OCI-LY7 (cell line): ENCODE measurements at regions not wholly inside any gene's neighbourhood (a gene's known extent, or its start where the extent isn't known, plus 50 kb on each side); places are given as distances from the start of the nearest gene placed in this dataset.

Experiments
- BruUV-seq: library from RNA; stranded (reverse); fragments of 400-500 nt; replicated peaks from 2 replicates; lab custom pipeline; 2021; lab: Mats Ljungman, UMichigan
- CTCF ChIA-PET: fragments of 300-600 bp; sonication (Branson Sonifier 250); formaldehyde crosslinking; loops from one replicate; lab custom pipeline; 2022; ENCODE audit warnings: antibody characterized with exemption; ENCODE audit not compliant: unreplicated experiment; lab: Charles Lee
- POLR2A ChIA-PET: fragments of 300-600 bp; sonication (Branson Sonifier 250); formaldehyde crosslinking; loops from one replicate; lab custom pipeline; 2022; ENCODE audit warnings: antibody characterized with exemption; lab: Charles Lee
- DNase-seq: peaks from one replicate; pipeline ENCODE4 v3.0.0-alpha.2; 2015; ENCODE audit warnings: low spot score
- H2AFZ ChIP-seq: fragments of 200-600 bp; sonication (generic), shearing (Covaris generic); 2 replicates; pipeline ENCODE4 v1.6.1; 2014; ENCODE audit warnings: mild to moderate bottlenecking, antibody characterized with exemption, low read length, moderate library complexity
- H3K27ac ChIP-seq: fragments of 200-600 bp; sonication (generic); 2 replicates; pipeline ENCODE4 v1.5.1; 2014; ENCODE audit warnings: mixed run types, low read depth, mild to moderate bottlenecking, moderate library complexity, low read length, inconsistent platforms; ENCODE audit not compliant: poor library complexity, severe bottlenecking
- H3K36me3 ChIP-seq: fragments of 200-600 bp; sonication (generic); 2 replicates; pipeline ENCODE4 v1.6.1; 2014; ENCODE audit warnings: mild to moderate bottlenecking, antibody characterized with exemption, low read length, moderate library complexity, mixed read lengths; ENCODE audit not compliant: insufficient read depth
- H3K4me1 ChIP-seq: fragments of 200-600 bp; sonication (generic); 2 replicates; pipeline ENCODE4 v1.5.1; 2014; ENCODE audit warnings: mild to moderate bottlenecking, low read length; ENCODE audit not compliant: insufficient read depth, poor library complexity, severe bottlenecking
- H3K4me2 ChIP-seq: fragments of 200-600 bp; sonication (generic); 2 replicates; pipeline ENCODE4 v1.6.1; 2014; ENCODE audit warnings: mild to moderate bottlenecking, low read length
- H3K4me3 ChIP-seq: fragments of 200-600 bp; sonication (generic); 2 replicates; pipeline ENCODE4 v1.5.1; 2014; ENCODE audit warnings: mild to moderate bottlenecking, low read depth, low read length; ENCODE audit not compliant: poor library complexity, severe bottlenecking
- H3K79me2 ChIP-seq: fragments of 200-600 bp; sonication (generic); 2 replicates; pipeline ENCODE4 v1.6.1; 2016; ENCODE audit warnings: low read depth, mild to moderate bottlenecking, low read length, moderate library complexity, mixed read lengths; ENCODE audit not compliant: insufficient read depth
- H3K9me2 ChIP-seq: fragments of 200-600 bp; sonication (generic); 2 replicates; pipeline ENCODE4 v1.6.1; 2016; ENCODE audit warnings: mild to moderate bottlenecking, low read length, mixed read lengths; ENCODE audit not compliant: insufficient read depth
- H3K9me3 ChIP-seq: fragments of 200-600 bp; sonication (generic); 2 replicates; pipeline ENCODE4 v1.6.1; 2014; ENCODE audit warnings: mild to moderate bottlenecking, mixed run types, low read length, mixed read lengths
- H4K20me1 ChIP-seq: fragments of 200-600 bp; sonication (generic); 2 replicates; pipeline ENCODE4 v1.6.1; 2014; ENCODE audit warnings: mild to moderate bottlenecking, antibody characterized with exemption, low read length, moderate library complexity, mixed read lengths; ENCODE audit not compliant: insufficient read depth
- EZH2phosphoT487 ChIP-seq: fragments of 200-600 bp; sonication (generic); IDR thresholded peaks from 2 replicates; pipeline ENCODE4 v1.6.1; 2018; ENCODE audit warnings: low read depth, borderline replicate concordance, mild to moderate bottlenecking, mixed run types, antibody characterized with exemption, low read length, moderate library complexity, mixed read lengths
- intact Hi-C: fragments of 100-400 bp; cut with micrococcal nuclease; formaldehyde crosslinking; loops from one replicate; pipeline ENCODE4 v1.10.0; 2022; ENCODE audit not compliant: unreplicated experiment
- TF ChIP-seq, protein P1 (sequence below): fragments of 200-600 bp; sonication (generic); conservative IDR thresholded peaks from 2 replicates; pipeline ENCODE4 v1.5.1; 2014; ENCODE audit warnings: mild to moderate bottlenecking, antibody characterized with exemption, low read length, moderate library complexity, mixed read lengths

DNA sequence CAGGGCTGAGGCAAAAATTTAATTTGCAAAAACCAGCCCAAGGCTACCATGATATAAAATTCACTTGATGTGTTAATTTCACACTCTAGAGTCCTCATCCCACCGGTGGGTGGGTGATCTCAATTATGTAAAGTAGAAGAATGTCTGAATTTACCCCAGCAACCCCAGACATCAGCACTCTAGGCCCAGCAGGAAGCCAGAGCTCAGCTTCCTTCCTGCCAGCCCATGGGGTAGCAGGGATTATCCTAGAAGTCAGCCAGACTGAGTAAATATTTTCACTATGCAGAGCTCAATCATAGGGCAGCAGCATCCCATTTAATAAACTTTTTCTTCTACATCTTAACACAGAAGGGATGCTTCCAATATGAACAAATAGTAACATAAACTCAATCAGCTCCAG lies 71.0 kb downstream of the SIPA1L2 start:
- ChIA-PET CTCF (no interaction called here), POLR2A (interaction anchor here (1.1 to 10.6 kb wide), 3 partner anchors 9 to 38 kb away, joined by 4 to 115 read pairs (median 6); no protein-coding TSS in a partner anchor)
- no peaks in the 10 kb centered on the region for H3K9me2 ChIP-seq
- peak overlapping the region; percentile 40; the same call in 1 of the 2 replicates for H2AFZ ChIP-seq
- no TSS peak for BruUV-seq
- intact Hi-C loops, result no loop called here
- TF ChIP-seq, protein P1, sequence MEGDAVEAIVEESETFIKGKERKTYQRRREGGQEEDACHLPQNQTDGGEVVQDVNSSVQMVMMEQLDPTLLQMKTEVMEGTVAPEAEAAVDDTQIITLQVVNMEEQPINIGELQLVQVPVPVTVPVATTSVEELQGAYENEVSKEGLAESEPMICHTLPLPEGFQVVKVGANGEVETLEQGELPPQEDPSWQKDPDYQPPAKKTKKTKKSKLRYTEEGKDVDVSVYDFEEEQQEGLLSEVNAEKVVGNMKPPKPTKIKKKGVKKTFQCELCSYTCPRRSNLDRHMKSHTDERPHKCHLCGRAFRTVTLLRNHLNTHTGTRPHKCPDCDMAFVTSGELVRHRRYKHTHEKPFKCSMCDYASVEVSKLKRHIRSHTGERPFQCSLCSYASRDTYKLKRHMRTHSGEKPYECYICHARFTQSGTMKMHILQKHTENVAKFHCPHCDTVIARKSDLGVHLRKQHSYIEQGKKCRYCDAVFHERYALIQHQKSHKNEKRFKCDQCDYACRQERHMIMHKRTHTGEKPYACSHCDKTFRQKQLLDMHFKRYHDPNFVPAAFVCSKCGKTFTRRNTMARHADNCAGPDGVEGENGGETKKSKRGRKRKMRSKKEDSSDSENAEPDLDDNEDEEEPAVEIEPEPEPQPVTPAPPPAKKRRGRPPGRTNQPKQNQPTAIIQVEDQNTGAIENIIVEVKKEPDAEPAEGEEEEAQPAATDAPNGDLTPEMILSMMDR, result no peak
- TF ChIP-seq EZH2phosphoT487, result no peak
- peak overlapping the region; percentile 39 for H3K4me2 ChIP-seq
- H3K27ac ChIP-seq, result peak overlapping the region; percentile 27
- H3K9me3 ChIP-seq, result no peaks in the 10 kb centered on the region
- H3K4me1 ChIP-seq, result peaks cover 85% of the 10 kb centered on the region
- DNase-seq, result peak; percentile 43
- H3K4me3 ChIP-seq, result no peak overlapping the region
- H3K79me2 ChIP-seq, result no peaks in the 10 kb centered on the region; the same call in 1 of the 2 replicates
- H3K36me3 ChIP-seq, result no peaks in the 10 kb centered on the region
- no peaks in the 10 kb centered on the region for H4K20me1 ChIP-seq

DNA sequence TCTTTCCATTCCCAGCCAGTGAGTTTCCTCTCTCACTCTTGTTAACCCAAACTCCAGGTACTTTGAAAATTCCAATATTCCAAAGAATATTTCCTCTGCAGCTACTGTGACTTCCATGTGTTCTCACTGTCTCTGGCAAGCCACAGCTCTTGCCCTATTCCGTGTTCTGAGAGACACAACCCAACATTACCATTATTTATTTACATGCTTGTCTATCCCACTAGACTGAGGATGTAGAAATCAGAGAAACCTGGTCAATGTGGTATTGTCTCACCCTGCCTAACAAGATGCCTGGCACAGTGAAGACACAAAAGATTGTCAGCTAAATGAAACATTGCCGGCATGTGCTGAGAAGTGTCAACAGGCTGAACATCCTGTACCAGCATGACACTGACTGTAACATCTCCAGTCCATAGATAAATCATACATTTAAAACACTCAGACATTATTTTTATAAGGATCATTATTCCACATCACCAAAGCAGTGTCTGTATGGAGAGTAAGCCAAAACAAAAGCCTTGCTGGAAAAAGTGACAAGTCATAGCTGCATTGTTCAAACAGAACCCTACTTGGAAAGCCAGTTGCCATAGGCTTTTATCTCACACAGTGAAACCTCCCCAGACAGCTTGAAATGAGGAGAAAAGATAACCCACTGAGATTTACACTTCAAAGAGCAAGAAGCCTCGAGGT lies 72.3 kb downstream of the SIPA1L2 start:
- no peak for DNase-seq
- H3K4me2 ChIP-seq, result no peak overlapping the region; the same call in 1 of the 2 replicates
- H3K36me3 ChIP-seq, result no peaks in the 10 kb centered on the region
- no peak overlapping the region for H2AFZ ChIP-seq
- H3K4me3 ChIP-seq, result no peak overlapping the region
- peaks cover 78% of the 10 kb centered on the region for H3K4me1 ChIP-seq
- POLR2A ChIA-PET, result interaction anchor here (0.6 to 2.4 kb wide), 3 partner anchors 29 to 41 kb away, joined by 3 to 8 read pairs (median 4); no protein-coding TSS in a partner anchor
- no peaks in the 10 kb centered on the region; the same call in 1 of the 2 replicates for H3K79me2 ChIP-seq
- BruUV-seq, result no TSS peak
- intact Hi-C loops, result no loop called here
- H3K27ac ChIP-seq, result no peak overlapping the region
- no peaks in the 10 kb centered on the region for H3K9me3 ChIP-seq
- H3K9me2 ChIP-seq, result no peaks in the 10 kb centered on the region
- no peaks in the 10 kb centered on the region for H4K20me1 ChIP-seq
- CTCF ChIA-PET, result no interaction called here
- TF ChIP-seq, protein P1, result no peak
- no peak for TF ChIP-seq EZH2phosphoT487

DNA sequence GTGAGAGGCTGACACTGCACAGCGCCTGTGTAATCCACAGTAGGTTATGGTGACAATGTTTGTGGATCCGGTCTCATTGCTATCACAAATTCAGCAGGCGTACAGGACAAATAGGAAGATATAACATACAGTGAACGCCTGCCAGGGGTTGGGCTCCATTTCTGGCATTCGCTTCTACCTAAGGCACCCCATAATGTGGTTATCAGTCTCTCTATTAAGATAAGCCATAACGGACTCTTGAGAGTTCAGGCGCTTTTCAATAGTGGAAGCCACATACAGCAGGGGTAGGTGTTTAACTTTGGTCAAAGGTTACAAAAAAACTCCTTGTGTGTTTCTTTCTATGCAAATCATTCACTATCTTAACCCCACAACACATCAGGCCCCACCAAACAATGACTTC lies 72.8 kb downstream of the SIPA1L2 start:
- H3K79me2 ChIP-seq, result no peaks in the 10 kb centered on the region; the same call in 1 of the 2 replicates
- intact Hi-C loops, result no loop called here
- no peaks in the 10 kb centered on the region for H4K20me1 ChIP-seq
- ChIA-PET POLR2A (interaction anchor here (0.6 to 2.4 kb wide), 4 partner anchors 8 to 40 kb away, joined by 3 to 8 read pairs (median 5); no protein-coding TSS in a partner anchor), CTCF (no interaction called here)
- TF ChIP-seq EZH2phosphoT487, result no peak
- TF ChIP-seq, protein P1, result no peak
- no peak overlapping the region for H3K27ac ChIP-seq
- H3K36me3 ChIP-seq, result no peaks in the 10 kb centered on the region
- peaks cover 77% of the 10 kb centered on the region for H3K4me1 ChIP-seq
- H3K4me2 ChIP-seq, result no peak overlapping the region
- no peaks in the 10 kb centered on the region for H3K9me2 ChIP-seq
- H2AFZ ChIP-seq, result no peak overlapping the region
- H3K4me3 ChIP-seq, result no peak overlapping the region
- BruUV-seq, result no TSS peak
- DNase-seq, result no peak
- no peaks in the 10 kb centered on the region for H3K9me3 ChIP-seq
